ENCODE measurements at regions not wholly inside any gene's neighbourhood (a gene's known extent, or its start where the extent isn't known, plus 50 kb on each side); places are given as distances from the start of the nearest gene placed in this dataset.

GRCh38 chr7:10507032-10507431, 466.6 kb upstream of the PHF14 start:
- TF ChIP-seq, protein P1, sequence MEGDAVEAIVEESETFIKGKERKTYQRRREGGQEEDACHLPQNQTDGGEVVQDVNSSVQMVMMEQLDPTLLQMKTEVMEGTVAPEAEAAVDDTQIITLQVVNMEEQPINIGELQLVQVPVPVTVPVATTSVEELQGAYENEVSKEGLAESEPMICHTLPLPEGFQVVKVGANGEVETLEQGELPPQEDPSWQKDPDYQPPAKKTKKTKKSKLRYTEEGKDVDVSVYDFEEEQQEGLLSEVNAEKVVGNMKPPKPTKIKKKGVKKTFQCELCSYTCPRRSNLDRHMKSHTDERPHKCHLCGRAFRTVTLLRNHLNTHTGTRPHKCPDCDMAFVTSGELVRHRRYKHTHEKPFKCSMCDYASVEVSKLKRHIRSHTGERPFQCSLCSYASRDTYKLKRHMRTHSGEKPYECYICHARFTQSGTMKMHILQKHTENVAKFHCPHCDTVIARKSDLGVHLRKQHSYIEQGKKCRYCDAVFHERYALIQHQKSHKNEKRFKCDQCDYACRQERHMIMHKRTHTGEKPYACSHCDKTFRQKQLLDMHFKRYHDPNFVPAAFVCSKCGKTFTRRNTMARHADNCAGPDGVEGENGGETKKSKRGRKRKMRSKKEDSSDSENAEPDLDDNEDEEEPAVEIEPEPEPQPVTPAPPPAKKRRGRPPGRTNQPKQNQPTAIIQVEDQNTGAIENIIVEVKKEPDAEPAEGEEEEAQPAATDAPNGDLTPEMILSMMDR (conservative IDR thresholded peaks at IDR 0.05) = no peak
- no peak for TF ChIP-seq EZH2 (IDR thresholded peaks at IDR 0.05; ENCODE audit: low read depth)
